MM.1S (cell line): ENCODE measurements at regions not wholly inside any gene's neighbourhood (a gene's known extent, or its start where the extent isn't known, plus 50 kb on each side); places are given as distances from the start of the nearest gene placed in this dataset.
"Not testable (repeated sequence)": the region's sequence is repeated elsewhere in the genome, so short reads cannot be mapped to it uniquely, and the experiment has no call there.

Experiments used
- CTCF ChIP-seq: fragments of 300-600 bp; sonication (generic); IDR thresholded peaks from 2 replicates; pipeline ENCODE4 v1.5.1; 2016; ENCODE audit warnings: antibody characterized with exemption, low read length, mixed read lengths
- EZH2 ChIP-seq: fragments of 300-600 bp; sonication (generic); optimal IDR thresholded peaks from 2 replicates; pipeline ENCODE3; 2017; ENCODE audit warnings: low read depth, mild to moderate bottlenecking, antibody characterized with exemption, low read length, mixed read lengths
- EZH2phosphoT487 ChIP-seq: fragments of 300-600 bp; sonication (generic); IDR thresholded peaks from 2 replicates; pipeline ENCODE4 v1.6.1; 2018; ENCODE audit warnings: antibody characterized with exemption, low read length

- not testable (repeated sequence) for TF ChIP-seq CTCF, EZH2, EZH2phosphoT487
Measured at GRCh38 chr17:77050901-77051300, 89.9 kb upstream of the SEC14L1 start.
